ENCODE measurements at regions not wholly inside any gene's neighbourhood (a gene's known extent, or its start where the extent isn't known, plus 50 kb on each side); places are given as distances from the start of the nearest gene placed in this dataset.

DNA sequence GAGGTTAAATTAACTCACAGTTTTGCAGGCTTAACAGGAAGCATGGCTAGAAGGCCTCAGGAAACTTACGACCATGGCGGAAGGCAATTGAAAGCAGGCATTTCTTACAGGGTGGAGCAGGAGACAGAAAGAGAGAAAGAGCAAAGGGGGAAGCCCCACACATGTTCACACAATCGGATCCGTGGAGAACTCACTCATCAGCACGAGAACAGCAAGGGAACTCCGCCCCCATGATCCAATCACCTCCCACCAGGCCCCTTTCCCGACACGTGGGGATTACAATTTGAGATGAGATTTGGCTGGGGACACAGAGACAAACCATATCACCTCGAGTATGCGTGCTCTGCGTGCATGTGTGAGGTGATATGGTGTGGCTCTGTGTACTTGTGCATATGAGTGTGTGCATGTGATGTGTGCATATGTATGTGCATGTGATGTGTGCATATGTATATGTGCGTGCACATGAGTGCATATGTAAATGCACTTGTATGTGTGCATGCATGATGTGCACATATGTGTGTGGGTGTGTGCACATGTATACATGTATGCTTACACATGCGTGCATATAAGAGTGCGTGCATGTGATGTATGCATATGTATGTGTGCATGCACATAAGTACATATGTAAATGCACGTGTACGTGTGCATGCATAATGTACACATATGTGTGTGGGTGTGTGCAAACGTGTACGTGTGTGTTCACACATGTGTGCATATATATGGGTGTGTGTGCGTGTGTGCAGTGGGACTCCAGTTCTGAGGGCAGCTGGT, 108.7 kb upstream of the HDAC4 start:
- peaks cover 0 to 1% of the 10 kb centered on the region in 2 donors for H3K9me3 Mint-ChIP-seq
- H3K27me3 Mint-ChIP-seq (ENCODE audit: low read depth): peaks cover 6% of the 10 kb centered on the region
- H3K27ac Mint-ChIP-seq: no peak overlapping the region
- ATAC-seq (replicated peaks in 1 of 2): no peak
- no peak for DNase-seq
- no peaks in the 10 kb centered on the region for H3K36me3 Mint-ChIP-seq (ENCODE audit: insufficient read depth in 2 of 2)
- peaks cover 8% of the 10 kb centered on the region for H3K4me1 Mint-ChIP-seq (ENCODE audit: low read depth)
- H3K4me3 Mint-ChIP-seq: no peak overlapping the region

DNA sequence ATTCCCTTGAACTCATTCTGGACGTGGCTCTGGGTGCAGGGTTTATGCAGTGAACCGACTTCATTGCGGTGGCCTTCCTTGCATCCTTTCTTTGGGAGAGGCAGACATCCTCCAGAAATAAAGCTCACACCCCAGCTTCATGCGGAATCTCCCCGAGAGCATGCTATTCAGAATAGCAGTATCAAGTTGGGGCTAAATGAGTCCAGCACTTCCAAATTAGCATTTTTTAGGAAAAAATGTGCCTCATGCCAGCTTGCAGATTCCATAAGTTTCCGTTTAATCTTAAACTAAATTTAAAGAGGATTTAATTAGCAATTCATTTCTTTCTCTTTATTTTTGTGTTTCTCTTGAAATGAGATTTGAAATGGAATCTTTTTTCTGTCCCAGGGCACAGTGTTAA, 107.4 kb upstream of the HDAC4 start:
- DNase-seq (no peak), ATAC-seq (replicated peaks in 1 of 2) (no peak)
- H3K4me3 Mint-ChIP-seq: no peak overlapping the region
- H3K27ac Mint-ChIP-seq: no peak overlapping the region
- H3K9me3 Mint-ChIP-seq: peaks cover 0 to 1% of the 10 kb centered on the region in 2 donors
- peaks cover 6% of the 10 kb centered on the region for H3K27me3 Mint-ChIP-seq (ENCODE audit: low read depth)
- H3K36me3 Mint-ChIP-seq (ENCODE audit: insufficient read depth in 2 of 2): no peaks in the 10 kb centered on the region
- H3K4me1 Mint-ChIP-seq (ENCODE audit: low read depth): peaks cover 8% of the 10 kb centered on the region

- no peaks in the 10 kb centered on the region for H3K36me3 Mint-ChIP-seq (ENCODE audit: insufficient read depth in 2 of 2)
- DNase-seq (no peak), ATAC-seq (replicated peaks in 1 of 2) (no peak)
- peaks cover 8% of the 10 kb centered on the region for H3K4me1 Mint-ChIP-seq (ENCODE audit: low read depth)
- H3K9me3 Mint-ChIP-seq: no peaks in the 10 kb centered on the region
- peaks cover 6% of the 10 kb centered on the region for H3K27me3 Mint-ChIP-seq (ENCODE audit: low read depth)
- H3K27ac Mint-ChIP-seq: no peak overlapping the region
- H3K4me3 Mint-ChIP-seq: no peak overlapping the region
Observed at GRCh38 chr2:239507576-239508258, 106.9 kb upstream of the HDAC4 start.

DNA sequence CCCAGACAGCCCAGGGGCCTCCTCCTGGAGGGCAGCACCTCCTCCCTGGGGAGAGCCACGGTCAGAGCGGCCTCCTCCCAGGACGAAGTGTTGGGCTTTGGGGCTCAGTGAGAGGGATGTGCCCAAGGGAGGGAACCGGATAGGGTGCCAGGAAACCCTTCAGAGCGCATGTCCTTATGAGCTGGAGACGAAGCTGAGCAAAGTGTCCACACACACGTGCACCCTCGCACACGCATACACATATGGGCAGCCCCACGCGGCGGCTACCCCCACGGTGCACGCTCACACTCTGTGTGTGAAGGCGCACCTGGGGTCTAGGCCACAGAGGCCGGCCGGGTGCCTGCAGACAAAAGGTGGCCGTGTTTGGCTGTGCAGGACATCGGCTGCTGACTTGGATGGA, 106.1 kb upstream of the HDAC4 start:
- ATAC-seq (replicated peaks in 1 of 2) (no peak), DNase-seq (no peak)
- H3K27me3 Mint-ChIP-seq (ENCODE audit: low read depth): peaks cover 6% of the 10 kb centered on the region
- H3K36me3 Mint-ChIP-seq (ENCODE audit: insufficient read depth in 2 of 2): no peaks in the 10 kb centered on the region
- no peak overlapping the region for H3K4me3 Mint-ChIP-seq
- H3K4me1 Mint-ChIP-seq (ENCODE audit: low read depth): peaks cover 8% of the 10 kb centered on the region
- no peaks in the 10 kb centered on the region for H3K9me3 Mint-ChIP-seq
- H3K27ac Mint-ChIP-seq: no peak overlapping the region

DNA sequence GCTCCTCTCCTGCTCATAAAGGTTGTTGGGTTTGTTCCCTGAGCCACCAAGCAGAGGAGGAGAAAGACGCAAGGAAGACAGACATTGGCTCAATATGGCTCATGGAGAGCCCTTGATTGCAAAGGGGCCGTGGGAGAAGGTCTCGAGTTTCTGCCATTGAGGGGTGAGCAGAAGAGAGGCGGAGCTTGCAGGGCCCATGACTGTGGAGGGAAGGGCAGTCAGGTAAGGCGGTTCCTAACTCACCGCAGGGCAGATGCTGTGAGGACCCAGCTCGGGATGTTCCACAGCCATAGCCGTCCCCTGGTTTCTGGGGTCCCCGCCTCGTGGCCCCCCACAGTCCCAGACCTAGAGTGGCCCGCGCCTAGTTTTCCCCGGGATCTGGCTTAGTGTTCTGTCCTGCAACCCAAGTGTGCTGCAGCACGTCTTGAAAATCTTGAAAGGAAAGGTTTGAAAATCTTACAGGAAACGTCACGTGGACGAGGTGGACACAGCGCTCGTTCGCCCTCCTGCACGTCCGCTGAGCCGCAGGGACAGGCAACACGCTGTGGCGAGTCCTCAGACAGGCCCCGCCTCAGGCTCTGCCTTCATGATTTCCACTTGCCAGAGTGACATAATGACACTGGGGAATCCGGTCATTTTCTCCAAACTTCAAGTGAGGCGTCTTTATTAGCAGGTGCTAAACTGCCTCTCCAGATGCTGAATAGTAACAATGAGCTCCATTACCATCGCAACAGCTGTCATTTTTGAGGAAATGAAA, 105.5 kb upstream of the HDAC4 start:
- no peak for ATAC-seq (replicated peaks in 1 of 2)
- peaks cover 6% of the 10 kb centered on the region for H3K27me3 Mint-ChIP-seq (ENCODE audit: low read depth)
- no peaks in the 10 kb centered on the region for H3K36me3 Mint-ChIP-seq (ENCODE audit: insufficient read depth in 2 of 2)
- no peak overlapping the region for H3K27ac Mint-ChIP-seq
- peaks cover 8% of the 10 kb centered on the region for H3K4me1 Mint-ChIP-seq (ENCODE audit: low read depth)
- no peak overlapping the region for H3K4me3 Mint-ChIP-seq
- no peak for DNase-seq
- no peaks in the 10 kb centered on the region for H3K9me3 Mint-ChIP-seq

- DNase-seq: no peak
- H3K9me3 Mint-ChIP-seq: no peaks in the 10 kb centered on the region
- H3K4me1 Mint-ChIP-seq (ENCODE audit: low read depth): peaks cover 8% of the 10 kb centered on the region
Observed at GRCh38 chr2:239504643-239505235, 103.9 kb upstream of the HDAC4 start.

GRCh38 chr2:239502430-239503186, 101.8 kb upstream of the HDAC4 start:
- H3K4me1 Mint-ChIP-seq (ENCODE audit: low read depth): no peaks in the 10 kb centered on the region
- no peaks in the 10 kb centered on the region for H3K9me3 Mint-ChIP-seq
- H3K4me3 Mint-ChIP-seq: no peak overlapping the region
- DNase-seq (no peak), ATAC-seq (replicated peaks in 1 of 2) (no peak)
- no peaks in the 10 kb centered on the region for H3K36me3 Mint-ChIP-seq (ENCODE audit: insufficient read depth in 2 of 2)
- no peak overlapping the region for H3K27ac Mint-ChIP-seq
- H3K27me3 Mint-ChIP-seq (ENCODE audit: low read depth): no peaks in the 10 kb centered on the region

More at GRCh38 chr2:239504643-239505235, 103.9 kb upstream of the HDAC4 start:
- Mint-ChIP-seq H3K4me3 (no peak overlapping the region), H3K36me3 (ENCODE audit: insufficient read depth in 2 of 2) (no peaks in the 10 kb centered on the region), H3K27me3 (ENCODE audit: low read depth) (peaks cover 6% of the 10 kb centered on the region), H3K27ac (no peak overlapping the region)
- ATAC-seq (replicated peaks in 1 of 2): no peak

- peaks cover 2 to 3% of the 10 kb centered on the region in 2 donors for H3K9me3 Mint-ChIP-seq
- peaks cover under 1% of the 10 kb centered on the region for H3K27me3 Mint-ChIP-seq (ENCODE audit: low read depth)
- ATAC-seq (replicated peaks in 1 of 2) (no peak), DNase-seq (no peak)
- no peak overlapping the region for H3K4me3 Mint-ChIP-seq
- H3K27ac Mint-ChIP-seq: no peak overlapping the region
- H3K36me3 Mint-ChIP-seq (ENCODE audit: insufficient read depth in 2 of 2): no peaks in the 10 kb centered on the region
- no peaks in the 10 kb centered on the region for H3K4me1 Mint-ChIP-seq (ENCODE audit: low read depth)
Observed at GRCh38 chr2:239500574-239501550, 100.0 kb upstream of the HDAC4 start.

DNA sequence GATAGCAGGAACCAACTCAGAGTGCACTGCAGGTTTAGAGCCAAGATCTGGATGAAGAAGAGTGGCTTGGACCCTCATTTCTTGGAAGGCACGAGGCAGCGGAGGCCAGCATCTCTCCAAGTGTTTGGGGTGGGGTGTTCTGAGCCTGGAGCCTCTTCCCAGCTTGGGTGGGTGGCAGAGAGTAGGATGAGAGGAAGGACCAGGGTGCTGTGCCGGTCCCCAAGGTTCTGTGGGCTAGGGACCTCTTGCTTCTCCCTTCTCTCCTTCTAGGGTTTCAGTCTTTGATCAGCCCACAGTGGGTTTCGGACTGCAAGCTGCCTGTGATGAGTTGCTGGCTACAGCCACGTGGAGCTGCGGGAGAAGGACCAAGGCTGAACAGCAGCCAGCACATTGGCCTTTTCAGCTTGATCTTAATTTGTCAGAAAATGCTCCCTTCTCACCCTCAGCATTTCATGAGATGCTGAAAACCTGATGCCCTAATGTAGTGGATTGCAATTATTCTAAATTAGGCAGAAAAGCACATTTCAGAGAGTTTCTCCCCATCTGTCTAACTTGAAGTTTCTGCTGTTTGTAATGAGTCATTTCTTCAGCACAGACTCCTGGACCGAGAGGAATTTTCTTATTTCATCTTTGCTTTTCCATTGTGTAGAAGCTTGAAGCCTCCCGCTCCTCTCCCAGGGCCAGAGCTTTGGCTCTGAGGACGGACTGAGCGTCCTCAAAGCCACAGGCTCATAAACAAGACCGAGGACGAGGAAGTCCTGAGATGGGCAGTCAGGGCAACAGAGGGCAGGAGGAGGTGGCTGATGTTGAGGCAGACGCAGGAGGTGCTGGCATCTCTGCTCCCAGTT, 99.1 kb upstream of the HDAC4 start:
- Mint-ChIP-seq H3K4me1 (ENCODE audit: low read depth) (no peaks in the 10 kb centered on the region), H3K27me3 (ENCODE audit: low read depth) (peaks cover 9% of the 10 kb centered on the region), H3K9me3 (peaks cover 2 to 3% of the 10 kb centered on the region in 2 donors), H3K36me3 (ENCODE audit: insufficient read depth in 2 of 2) (no peaks in the 10 kb centered on the region), H3K27ac (no peak overlapping the region), H3K4me3 (no peak overlapping the region)
- DNase-seq (no peak), ATAC-seq (replicated peaks in 1 of 2) (no peak)

DNA sequence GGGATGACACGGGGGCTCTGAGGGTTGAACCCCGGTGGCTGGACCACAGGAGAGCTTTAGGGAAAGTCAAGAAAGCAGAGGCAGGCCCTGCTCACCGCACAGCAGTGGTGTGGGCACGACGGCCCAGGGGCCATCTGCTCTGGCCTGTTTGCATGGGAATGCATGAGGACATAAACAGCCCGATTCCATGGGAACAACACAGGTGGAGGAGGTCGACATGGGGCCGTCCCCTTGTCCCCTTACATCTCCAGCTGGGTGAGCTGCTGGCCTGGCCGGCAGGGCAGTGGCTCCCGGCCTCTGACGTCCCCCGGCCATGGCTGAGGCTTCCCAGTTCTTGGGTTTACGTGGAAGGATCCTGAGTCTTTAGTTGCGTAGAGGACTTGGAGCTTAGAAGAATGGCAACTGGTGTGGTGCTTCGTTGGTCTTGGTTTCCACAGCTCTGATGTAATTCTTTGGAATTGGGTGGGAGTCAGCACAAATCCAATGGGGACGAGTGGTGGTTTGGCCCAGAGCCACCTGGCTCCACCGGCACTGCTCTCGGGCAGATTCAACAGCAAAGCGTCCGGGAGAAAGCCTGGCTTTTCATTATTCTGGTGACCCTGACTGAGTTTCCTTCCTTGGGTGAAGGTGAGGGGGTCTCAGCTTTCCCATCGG, 98.3 kb upstream of the HDAC4 start:
- ATAC-seq (replicated peaks in 1 of 2) (no peak), DNase-seq (no peak)
- no peak overlapping the region for H3K4me3 Mint-ChIP-seq
- H3K36me3 Mint-ChIP-seq (ENCODE audit: insufficient read depth in 2 of 2): no peaks in the 10 kb centered on the region
- H3K27me3 Mint-ChIP-seq (ENCODE audit: low read depth): peaks cover 18% of the 10 kb centered on the region
- H3K27ac Mint-ChIP-seq: no peak overlapping the region
- H3K4me1 Mint-ChIP-seq (ENCODE audit: low read depth): no peaks in the 10 kb centered on the region
- H3K9me3 Mint-ChIP-seq: peaks cover 2 to 3% of the 10 kb centered on the region in 2 donors

- H3K27ac Mint-ChIP-seq: no peak overlapping the region
- H3K27me3 Mint-ChIP-seq (ENCODE audit: low read depth): peaks cover 21% of the 10 kb centered on the region
Observed at GRCh38 chr2:239498576-239498975, 97.8 kb upstream of the HDAC4 start.

More at GRCh38 chr2:239498576-239498975, 97.8 kb upstream of the HDAC4 start:
- H3K9me3 Mint-ChIP-seq: peaks cover 2 to 3% of the 10 kb centered on the region in 2 donors
- H3K36me3 Mint-ChIP-seq (ENCODE audit: insufficient read depth in 2 of 2): no peaks in the 10 kb centered on the region
- DNase-seq (no peak), ATAC-seq (replicated peaks in 1 of 2) (no peak)
- H3K4me1 Mint-ChIP-seq (ENCODE audit: low read depth): no peaks in the 10 kb centered on the region
- H3K4me3 Mint-ChIP-seq: no peak overlapping the region
